SK-N-SH treated with all-trans-retinoic acid at 6 μM for 48 hours (cell line): ENCODE measurements at regions not wholly inside any gene's neighbourhood (a gene's known extent, or its start where the extent isn't known, plus 50 kb on each side); places are given as distances from the start of the nearest gene placed in this dataset.

Experiments
- ARNTL ChIP-seq: fragments of 450-650 bp; formaldehyde crosslinking; IDR thresholded peaks from 2 replicates; pipeline ENCODE4 v1.5.0; 2020; ENCODE audit warnings: low read depth, mild to moderate bottlenecking, moderate library complexity, borderline replicate concordance
- BACH2 ChIP-seq: fragments of 250-450 bp; sonication (Bioruptor Pico); IDR thresholded peaks from 2 replicates; pipeline ENCODE4 v1.9.0; 2021; ENCODE audit warnings: mild to moderate bottlenecking, borderline replicate concordance
- ISL1 ChIP-seq: fragments of 250-450 bp; sonication (Bioruptor Pico); IDR thresholded peaks from 2 replicates; pipeline ENCODE4 v2.1.2; 2022; ENCODE audit warnings: mild to moderate bottlenecking, moderate library complexity
- SNAI2 ChIP-seq: fragments of 250-450 bp; sonication (Bioruptor Pico); IDR thresholded peaks from 2 replicates; pipeline ENCODE4 v1.5.0; 2020; ENCODE audit warnings: mild to moderate bottlenecking, moderate library complexity
- TOX ChIP-seq: fragments of 250-450 bp; sonication (Bioruptor Pico); IDR thresholded peaks from 2 replicates; pipeline ENCODE4 v1.8.0; 2021; ENCODE audit warnings: mild to moderate bottlenecking, moderate library complexity, borderline replicate concordance
- ZFP30 ChIP-seq: fragments of 450-650 bp; formaldehyde crosslinking; IDR thresholded peaks from 2 replicates; pipeline ENCODE4 v1.5.0; 2022; ENCODE audit warnings: mild to moderate bottlenecking, moderate library complexity
- ZNF8 ChIP-seq: fragments of 450-650 bp; formaldehyde crosslinking; IDR thresholded peaks from 2 replicates; pipeline ENCODE4 v1.5.0; 2020; ENCODE audit warnings: mild to moderate bottlenecking, moderate library complexity
- TF ChIP-seq, protein P1 (sequence below): fragments of 250-450 bp; sonication (Bioruptor Pico); IDR thresholded peaks from 2 replicates; pipeline ENCODE4 v1.8.0; 2020; ENCODE audit warnings: mild to moderate bottlenecking, moderate library complexity, borderline replicate concordance

DNA sequence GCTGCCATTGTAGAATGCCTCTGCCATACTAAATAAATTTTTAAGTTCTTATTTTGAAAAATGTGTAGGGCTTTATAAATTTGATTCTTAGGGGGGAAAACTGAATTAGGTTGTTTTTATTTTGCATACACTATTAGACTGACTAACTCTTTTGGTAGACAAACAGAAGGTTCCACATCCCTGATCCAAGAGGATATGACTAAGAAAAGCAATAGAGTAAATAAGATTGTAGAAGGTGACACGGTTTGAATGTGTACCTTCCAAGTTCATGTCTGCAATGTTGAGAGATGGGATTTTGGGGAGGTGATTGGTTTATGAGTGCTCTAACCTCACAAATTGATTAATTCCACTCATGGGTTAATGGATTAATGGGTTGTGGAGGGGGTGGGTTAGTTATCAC is 127.9 kb downstream of the GLUL start:
- TF ChIP-seq ZNF8 (CRISPR knock-in tag): no peak
- no peak for TF ChIP-seq ZFP30 (CRISPR knock-in tag)
- TF ChIP-seq BACH2 (CRISPR knock-in tag): no peak
- no peak for TF ChIP-seq SNAI2 (CRISPR knock-in tag)
- TF ChIP-seq, protein P1, sequence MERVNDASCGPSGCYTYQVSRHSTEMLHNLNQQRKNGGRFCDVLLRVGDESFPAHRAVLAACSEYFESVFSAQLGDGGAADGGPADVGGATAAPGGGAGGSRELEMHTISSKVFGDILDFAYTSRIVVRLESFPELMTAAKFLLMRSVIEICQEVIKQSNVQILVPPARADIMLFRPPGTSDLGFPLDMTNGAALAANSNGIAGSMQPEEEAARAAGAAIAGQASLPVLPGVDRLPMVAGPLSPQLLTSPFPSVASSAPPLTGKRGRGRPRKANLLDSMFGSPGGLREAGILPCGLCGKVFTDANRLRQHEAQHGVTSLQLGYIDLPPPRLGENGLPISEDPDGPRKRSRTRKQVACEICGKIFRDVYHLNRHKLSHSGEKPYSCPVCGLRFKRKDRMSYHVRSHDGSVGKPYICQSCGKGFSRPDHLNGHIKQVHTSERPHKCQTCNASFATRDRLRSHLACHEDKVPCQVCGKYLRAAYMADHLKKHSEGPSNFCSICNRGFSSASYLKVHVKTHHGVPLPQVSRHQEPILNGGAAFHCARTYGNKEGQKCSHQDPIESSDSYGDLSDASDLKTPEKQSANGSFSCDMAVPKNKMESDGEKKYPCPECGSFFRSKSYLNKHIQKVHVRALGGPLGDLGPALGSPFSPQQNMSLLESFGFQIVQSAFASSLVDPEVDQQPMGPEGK (CRISPR knock-in tag): no peak
- TF ChIP-seq TOX (CRISPR knock-in tag): no peak
- no peak for TF ChIP-seq ISL1 (CRISPR knock-in tag)
- no peak for TF ChIP-seq ARNTL (CRISPR knock-in tag)
